IPS-18a (cell line): ENCODE measurements at regions not wholly inside any gene's neighbourhood (a gene's known extent, or its start where the extent isn't known, plus 50 kb on each side); places are given as distances from the start of the nearest gene placed in this dataset.

Source experiments
- H3K27ac ChIP-seq: one replicate; pipeline ENCODE4 v1.5.1; 2013; ENCODE audit warnings: low read length
- H3K27me3 ChIP-seq: one replicate; pipeline ENCODE4 v1.6.1; 2013; ENCODE audit warnings: mild to moderate bottlenecking, low read length; ENCODE audit not compliant: control insufficient read depth, insufficient read depth
- H3K36me3 ChIP-seq: one replicate; pipeline ENCODE4 v1.6.1; 2013; ENCODE audit warnings: low read depth, low read length; ENCODE audit not compliant: control insufficient read depth
- H3K4me1 ChIP-seq: one replicate; pipeline ENCODE4 v1.6.1; 2013; ENCODE audit warnings: low read depth, low read length; ENCODE audit not compliant: control insufficient read depth
- H3K4me3 ChIP-seq: one replicate; pipeline ENCODE4 v1.5.1; 2013; ENCODE audit warnings: low read length
- H3K9ac ChIP-seq: one replicate; pipeline ENCODE4 v1.6.1; 2013; ENCODE audit warnings: mild to moderate bottlenecking, low read length, moderate library complexity
- H3K9me3 ChIP-seq: one replicate; pipeline ENCODE4 v1.6.1; 2013; ENCODE audit warnings: low read depth, low read length; ENCODE audit not compliant: control insufficient read depth

- Histone ChIP-seq H3K9ac (no peak overlapping the region), H3K36me3 (no peaks in the 10 kb centered on the region), H3K27ac (no peak overlapping the region), H3K27me3 (no peaks in the 10 kb centered on the region), H3K9me3 (no peaks in the 10 kb centered on the region), H3K4me1 (peaks cover 11% of the 10 kb centered on the region), H3K4me3 (no peak overlapping the region)
Measured at GRCh38 chr2:8568543-8569302, 113.1 kb upstream of the ID2 start.

GRCh38 chr2:8569332-8569930 is 112.4 kb upstream of the ID2 start:
- H3K4me1 ChIP-seq = peaks cover 11% of the 10 kb centered on the region

GRCh38 chr2:8570637-8571036 is 111.2 kb upstream of the ID2 start:
- Histone ChIP-seq H3K9me3 (no peaks in the 10 kb centered on the region), H3K27ac (no peak overlapping the region), H3K9ac (no peak overlapping the region), H3K27me3 (no peaks in the 10 kb centered on the region), H3K4me1 (peaks cover 11% of the 10 kb centered on the region), H3K36me3 (no peaks in the 10 kb centered on the region), H3K4me3 (no peak overlapping the region)

More at GRCh38 chr2:8569332-8569930, 112.4 kb upstream of the ID2 start:
- Histone ChIP-seq H3K9me3 (no peaks in the 10 kb centered on the region), H3K9ac (no peak overlapping the region), H3K27me3 (no peaks in the 10 kb centered on the region), H3K36me3 (no peaks in the 10 kb centered on the region), H3K27ac (no peak overlapping the region), H3K4me3 (no peak overlapping the region)

GRCh38 chr2:8571301-8571791 is 110.5 kb upstream of the ID2 start:
- no peak overlapping the region for H3K27ac ChIP-seq
- peaks cover 11% of the 10 kb centered on the region for H3K4me1 ChIP-seq
- no peak overlapping the region for H3K4me3 ChIP-seq
- H3K27me3 ChIP-seq = no peaks in the 10 kb centered on the region
- H3K9ac ChIP-seq = no peak overlapping the region
- H3K9me3 ChIP-seq = no peaks in the 10 kb centered on the region
- H3K36me3 ChIP-seq = no peaks in the 10 kb centered on the region

- Histone ChIP-seq H3K27ac (no peak overlapping the region), H3K4me3 (no peak overlapping the region), H3K36me3 (no peaks in the 10 kb centered on the region), H3K4me1 (peaks cover 11% of the 10 kb centered on the region), H3K9ac (no peak overlapping the region), H3K9me3 (no peaks in the 10 kb centered on the region), H3K27me3 (no peaks in the 10 kb centered on the region)
Measured at GRCh38 chr2:8571792-8572499, 109.9 kb upstream of the ID2 start.

- Histone ChIP-seq H3K36me3 (no peaks in the 10 kb centered on the region), H3K9me3 (no peaks in the 10 kb centered on the region), H3K27ac (no peak overlapping the region), H3K4me3 (no peak overlapping the region), H3K9ac (no peak overlapping the region), H3K27me3 (no peaks in the 10 kb centered on the region), H3K4me1 (peaks cover 13% of the 10 kb centered on the region)
Measured at GRCh38 chr2:8572712-8573233, 109.1 kb upstream of the ID2 start.

GRCh38 chr2:8573234-8573941 is 108.5 kb upstream of the ID2 start:
- H3K36me3 ChIP-seq = no peaks in the 10 kb centered on the region
- H3K9ac ChIP-seq = no peak overlapping the region
- no peak overlapping the region for H3K27ac ChIP-seq
- H3K27me3 ChIP-seq = no peaks in the 10 kb centered on the region
- peaks cover 16% of the 10 kb centered on the region for H3K4me1 ChIP-seq
- no peaks in the 10 kb centered on the region for H3K9me3 ChIP-seq
- no peak overlapping the region for H3K4me3 ChIP-seq

- H3K9ac ChIP-seq = no peak overlapping the region
- H3K27ac ChIP-seq = no peak overlapping the region
- H3K9me3 ChIP-seq = no peaks in the 10 kb centered on the region
- H3K27me3 ChIP-seq = no peaks in the 10 kb centered on the region
- H3K4me1 ChIP-seq = peaks cover 16% of the 10 kb centered on the region
- H3K36me3 ChIP-seq = no peaks in the 10 kb centered on the region
- H3K4me3 ChIP-seq = no peak overlapping the region
Measured at GRCh38 chr2:8573942-8574195, 108.0 kb upstream of the ID2 start.

GRCh38 chr2:8574196-8575037 is 107.4 kb upstream of the ID2 start:
- Histone ChIP-seq H3K9me3 (no peaks in the 10 kb centered on the region), H3K9ac (no peak overlapping the region), H3K27me3 (no peaks in the 10 kb centered on the region), H3K4me1 (peaks cover 16% of the 10 kb centered on the region), H3K4me3 (no peak overlapping the region), H3K36me3 (no peaks in the 10 kb centered on the region), H3K27ac (no peak overlapping the region)

- Histone ChIP-seq H3K27me3 (no peaks in the 10 kb centered on the region), H3K9me3 (no peaks in the 10 kb centered on the region), H3K9ac (no peak overlapping the region), H3K27ac (no peak overlapping the region), H3K4me3 (no peak overlapping the region), H3K36me3 (no peaks in the 10 kb centered on the region), H3K4me1 (peaks cover 16% of the 10 kb centered on the region)
Measured at GRCh38 chr2:8575038-8575833, 106.6 kb upstream of the ID2 start.
